ENCODE measurements at regions not wholly inside any gene's neighbourhood (a gene's known extent, or its start where the extent isn't known, plus 50 kb on each side); places are given as distances from the start of the nearest gene placed in this dataset.

DNA sequence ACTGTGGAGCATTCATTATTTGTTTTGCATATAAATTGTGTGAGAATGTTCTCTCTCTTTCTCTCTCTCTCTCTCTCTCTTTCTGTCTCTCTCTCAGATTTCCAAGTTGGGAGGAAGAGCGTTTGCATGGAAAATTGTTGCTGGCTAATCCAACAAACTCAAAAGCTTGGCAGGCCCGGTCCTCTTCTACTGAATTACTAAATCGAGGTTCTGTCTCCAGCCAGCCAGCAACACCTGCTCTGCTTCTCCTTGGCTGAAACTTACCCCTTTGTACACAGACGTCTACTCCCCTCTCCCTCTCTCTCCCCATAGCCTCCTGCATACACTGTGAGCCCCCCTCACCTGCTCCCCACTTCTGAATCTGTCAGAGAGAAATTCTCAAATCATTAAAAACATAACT lies 996.4 kb upstream of the AUTS2 start:
- CTCF ChIA-PET: no interaction called here
- dilution Hi-C loops (cut with HindIII; ENCODE audit: low sequenced_read_pairs, unreplicated experiment): no loop called here

More for the DNA sequence above, 996.4 kb upstream of the AUTS2 start:
- H4K91ac ChIP-seq (ENCODE audit: insufficient read depth, low read depth, low read length): no peak overlapping the region
- no peaks in the 10 kb centered on the region for H3K4me1 ChIP-seq (ENCODE audit: control insufficient read depth, insufficient read depth, low read length)
- H3K27ac ChIP-seq (ENCODE audit: insufficient read depth, low read length): no peak overlapping the region
- intact Hi-C loops (cut with micrococcal nuclease) (no loop called here), in situ Hi-C loops (cut with MboI; ENCODE audit: low sequenced_read_pairs) (no loop called here)
- no peaks in the 10 kb centered on the region for H4K20me1 ChIP-seq (ENCODE audit: insufficient read depth, low read length)
- no TSS peak for BruUV-seq (replicated peaks)
- H2BK5ac ChIP-seq (ENCODE audit: low read depth, low read length, poor library complexity, severe bottlenecking): no peak overlapping the region
- H2BK20ac ChIP-seq (ENCODE audit: low read depth, low read length): no peak overlapping the region
- H3K18ac ChIP-seq (ENCODE audit: low read depth, low read length): no peak overlapping the region
- H2BK15ac ChIP-seq (ENCODE audit: low read depth, low read length): no peak overlapping the region
- no peak overlapping the region for H3K4me3 ChIP-seq (ENCODE audit: insufficient read depth, low read depth, low read length)
- H3K9ac ChIP-seq (ENCODE audit: low read depth, low read length): no peak overlapping the region
- no peak overlapping the region for H4K8ac ChIP-seq (ENCODE audit: low read depth in 2 of 2, low read length in 2 of 2)
- TF ChIP-seq BHLHE40 (IDR thresholded peaks at IDR 0.05; ENCODE audit: low read depth, low read length) (no peak), MAZ (IDR thresholded peaks at IDR 0.05; ENCODE audit: borderline replicate concordance, low read depth, low read length) (no peak), MAFK (IDR thresholded peaks at IDR 0.05; ENCODE audit: low read depth, low read length) (no peak), NFE2L2 (IDR thresholded peaks at IDR 0.05; ENCODE audit: low read depth, low read length) (no peak), RFX5 (IDR thresholded peaks at IDR 0.05; ENCODE audit: low read depth, low read length) (no peak), CHD1 (IDR thresholded peaks at IDR 0.05; ENCODE audit: low read depth, low read length) (no peak), SMC3 (IDR thresholded peaks at IDR 0.05; ENCODE audit: low read depth, low read length) (no peak), MXI1 (IDR thresholded peaks at IDR 0.05; ENCODE audit: borderline replicate concordance, low read depth, low read length) (no peak), POLR2A (IDR thresholded peaks at IDR 0.05; ENCODE audit: low read depth, low read length) (no peak), RAD21 (IDR thresholded peaks at IDR 0.05; ENCODE audit: low read length) (no peak)
- TF ChIP-seq, protein P1, sequence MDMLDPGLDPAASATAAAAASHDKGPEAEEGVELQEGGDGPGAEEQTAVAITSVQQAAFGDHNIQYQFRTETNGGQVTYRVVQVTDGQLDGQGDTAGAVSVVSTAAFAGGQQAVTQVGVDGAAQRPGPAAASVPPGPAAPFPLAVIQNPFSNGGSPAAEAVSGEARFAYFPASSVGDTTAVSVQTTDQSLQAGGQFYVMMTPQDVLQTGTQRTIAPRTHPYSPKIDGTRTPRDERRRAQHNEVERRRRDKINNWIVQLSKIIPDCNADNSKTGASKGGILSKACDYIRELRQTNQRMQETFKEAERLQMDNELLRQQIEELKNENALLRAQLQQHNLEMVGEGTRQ (IDR thresholded peaks at IDR 0.05; ENCODE audit: low read depth, low read length): no peak
- TF ChIP-seq, protein P2, sequence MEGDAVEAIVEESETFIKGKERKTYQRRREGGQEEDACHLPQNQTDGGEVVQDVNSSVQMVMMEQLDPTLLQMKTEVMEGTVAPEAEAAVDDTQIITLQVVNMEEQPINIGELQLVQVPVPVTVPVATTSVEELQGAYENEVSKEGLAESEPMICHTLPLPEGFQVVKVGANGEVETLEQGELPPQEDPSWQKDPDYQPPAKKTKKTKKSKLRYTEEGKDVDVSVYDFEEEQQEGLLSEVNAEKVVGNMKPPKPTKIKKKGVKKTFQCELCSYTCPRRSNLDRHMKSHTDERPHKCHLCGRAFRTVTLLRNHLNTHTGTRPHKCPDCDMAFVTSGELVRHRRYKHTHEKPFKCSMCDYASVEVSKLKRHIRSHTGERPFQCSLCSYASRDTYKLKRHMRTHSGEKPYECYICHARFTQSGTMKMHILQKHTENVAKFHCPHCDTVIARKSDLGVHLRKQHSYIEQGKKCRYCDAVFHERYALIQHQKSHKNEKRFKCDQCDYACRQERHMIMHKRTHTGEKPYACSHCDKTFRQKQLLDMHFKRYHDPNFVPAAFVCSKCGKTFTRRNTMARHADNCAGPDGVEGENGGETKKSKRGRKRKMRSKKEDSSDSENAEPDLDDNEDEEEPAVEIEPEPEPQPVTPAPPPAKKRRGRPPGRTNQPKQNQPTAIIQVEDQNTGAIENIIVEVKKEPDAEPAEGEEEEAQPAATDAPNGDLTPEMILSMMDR (conservative IDR thresholded peaks at IDR 0.05; ENCODE audit: low read depth, low read length): no peak
- H3K27me3 ChIP-seq (ENCODE audit: control insufficient read depth, insufficient read depth, low read length): no peaks in the 10 kb centered on the region
- no peak overlapping the region for H2BK120ac ChIP-seq (ENCODE audit: low read depth, low read length)
- WGBS, 2 experiments (ENCODE audit: extremely low coverage in 2 of 2, insufficient read length in 1 of 2): 47% methylated on average over 2 of the region's 4 CpGs; no CpG with 5 or more reads in 1 of the 2 experiments
- H3K56ac ChIP-seq (ENCODE audit: extremely low read depth, insufficient read depth, low read length): no peak overlapping the region
- no peak overlapping the region for H2AFZ ChIP-seq (replicated peaks; ENCODE audit: low read length, poor library complexity)
- H3K23ac ChIP-seq (ENCODE audit: low read depth, low read length): no peak overlapping the region
- no peaks in the 10 kb centered on the region for H3K36me3 ChIP-seq (ENCODE audit: control insufficient read depth, insufficient read depth, low read length)
- H3K79me1 ChIP-seq (ENCODE audit: low read depth in 1 of 2, low read length in 2 of 2): no peaks in the 10 kb centered on the region
- no peak overlapping the region for H3K4ac ChIP-seq (ENCODE audit: low read depth, low read length)
- H3K9me1 ChIP-seq (ENCODE audit: insufficient read depth, low read length): no peaks in the 10 kb centered on the region
- H3K14ac ChIP-seq (replicated peaks; ENCODE audit: low read depth, low read length): no peak overlapping the region
- peaks cover 11% of the 10 kb centered on the region for H3K9me3 ChIP-seq (ENCODE audit: control insufficient read depth, insufficient read depth, low read length)
- no peak overlapping the region for H2AK9ac ChIP-seq (replicated peaks; ENCODE audit: low read depth, low read length, poor library complexity)
- H2AK5ac ChIP-seq (ENCODE audit: low read depth, low read length): no peak overlapping the region
- ATAC-seq (ENCODE audit: low read depth): no peak
- POLR2A ChIA-PET (ENCODE audit: unreplicated experiment): no interaction called here
- no peak for DNase-seq
- no peak overlapping the region for H4K5ac ChIP-seq (ENCODE audit: low read depth, low read length)
- H3K4me2 ChIP-seq (ENCODE audit: low read depth, low read length): no peak overlapping the region

Measured in IMR-90 (cell line).